HepG2 (cell line): ENCODE measurements at regions not wholly inside any gene's neighbourhood (a gene's known extent, or its start where the extent isn't known, plus 50 kb on each side); places are given as distances from the start of the nearest gene placed in this dataset.

ENCODE experiments used
- CTCF ChIP-seq: sonication (generic); formaldehyde crosslinking; IDR thresholded peaks from 2 replicates; pipeline ENCODE4 v1.5.0; 2020; ENCODE audit warnings: mild to moderate bottlenecking, missing genetic modification reagents, moderate library complexity
- ESRRA ChIP-seq: sonication (generic); formaldehyde crosslinking; IDR thresholded peaks from 2 replicates; pipeline ENCODE4 v1.5.1; 2020; ENCODE audit warnings: mild to moderate bottlenecking, low read depth, missing genetic modification reagents
- POLR2A ChIP-seq, 2 experiments: IDR thresholded peaks; 2 replicates each; pipeline ENCODE4 v1.6.1; 2011; ENCODE audit warnings: low read depth in 2 of 2, low read length in 2 of 2, mild to moderate bottlenecking in 1 of 2, moderate library complexity in 1 of 2; ENCODE audit not compliant: insufficient read depth in 1 of 2
- RBM39 ChIP-seq: fragments of 200-400 bp; formaldehyde crosslinking; IDR thresholded peaks from one replicate; pipeline ENCODE4 v1.6.1; 2018; ENCODE audit warnings: antibody characterized with exemption, mild to moderate bottlenecking, low read depth, low read length; ENCODE audit not compliant: poor library complexity, severe bottlenecking
- TF ChIP-seq, protein P1 (sequence below): sonication (generic); formaldehyde crosslinking; IDR thresholded peaks from 2 replicates; pipeline ENCODE4 v1.4.0; 2020; ENCODE audit warnings: mild to moderate bottlenecking, missing genetic modification reagents

- TF ChIP-seq CTCF (CRISPR knock-in tag) = no peak
- TF ChIP-seq, protein P1, sequence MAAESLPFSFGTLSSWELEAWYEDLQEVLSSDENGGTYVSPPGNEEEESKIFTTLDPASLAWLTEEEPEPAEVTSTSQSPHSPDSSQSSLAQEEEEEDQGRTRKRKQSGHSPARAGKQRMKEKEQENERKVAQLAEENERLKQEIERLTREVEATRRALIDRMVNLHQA (CRISPR knock-in tag) = no peak
- TF ChIP-seq POLR2A (IDR thresholded peaks at IDR 0.05; ENCODE audit: insufficient read depth in 1 of 2, low read depth in 2 of 2, low read length in 2 of 2) = no peak
- no peak for TF ChIP-seq ESRRA (CRISPR knock-in tag)
- no peak for TF ChIP-seq RBM39
These were observed 299.9 kb upstream of the SFRP2 start for GRCh38 chr4:154088741-154089140.
